Right atrium auricular region (tissue), 2 donors: ENCODE measurements at regions not wholly inside any gene's neighbourhood (a gene's known extent, or its start where the extent isn't known, plus 50 kb on each side); places are given as distances from the start of the nearest gene placed in this dataset.

Experiments
- DNase-seq: peaks from one replicate; pipeline ENCODE4 v3.0.0-alpha.2; 2019; ENCODE audit warnings: low spot score
- H3K27ac ChIP-seq, 2 donors: fragments of 200-600 bp; sonication (generic); 1 replicate in 1 of 2; 2 replicates in 1 of 2; pipeline ENCODE4 v1.5.1; 2016 to 2019
- H3K27me3 ChIP-seq, 2 donors: fragments of 200-600 bp; sonication (generic); one replicate each; pipeline versions ENCODE4 v1.5.1 to v1.6.0; 2017 to 2019
- H3K36me3 ChIP-seq: fragments of 200-600 bp; sonication (generic); one replicate; pipeline ENCODE4 v1.5.1; 2016
- H3K4me1 ChIP-seq, 2 donors: fragments of 200-600 bp; sonication (generic); one replicate each; pipeline versions ENCODE4 v1.5.1 to v1.6.0; 2017 to 2019
- H3K4me3 ChIP-seq, 2 donors: fragments of 200-600 bp; sonication (generic); 1 replicate in 1 of 2; 2 replicates in 1 of 2; pipeline ENCODE4 v1.5.1; 2017 to 2019; ENCODE audit warnings: mild to moderate bottlenecking in 1 of 2, moderate library complexity in 1 of 2
- H3K9me3 ChIP-seq, 2 donors: fragments of 200-600 bp; sonication (generic); one replicate each; pipeline ENCODE4 v1.5.1; 2019
- CTCF ChIP-seq, 2 donors: fragments of 200-600 bp; sonication (generic); IDR thresholded peaks; one replicate each; pipeline ENCODE4 v1.5.1; 2019; ENCODE audit warnings: antibody characterized with exemption in 2 of 2

GRCh38 chr12:84785281-84785680, 127.3 kb downstream of the SLC6A15 start:
- Histone ChIP-seq H3K4me1 (no peaks in the 10 kb centered on the region), H3K27me3 (no peaks in the 10 kb centered on the region), H3K36me3 (no peaks in the 10 kb centered on the region), H3K4me3 (no peak overlapping the region), H3K9me3 (no peaks in the 10 kb centered on the region), H3K27ac (no peak overlapping the region)
- DNase-seq: no peak
- TF ChIP-seq CTCF (IDR thresholded peaks at IDR 0.05): no peak

- no peak overlapping the region for H3K27ac ChIP-seq
- H3K4me1 ChIP-seq: no peaks in the 10 kb centered on the region
- no peaks in the 10 kb centered on the region for H3K9me3 ChIP-seq
- H3K4me3 ChIP-seq: no peak overlapping the region
- H3K27me3 ChIP-seq: no peaks in the 10 kb centered on the region
- no peaks in the 10 kb centered on the region for H3K36me3 ChIP-seq
- DNase-seq: no peak
- no peak for TF ChIP-seq CTCF (IDR thresholded peaks at IDR 0.05)
Measured at GRCh38 chr12:84779169-84779568, 133.4 kb downstream of the SLC6A15 start.

GRCh38 chr12:84772281-84772680, 140.3 kb downstream of the SLC6A15 start:
- H3K9me3 ChIP-seq: no peaks in the 10 kb centered on the region
- TF ChIP-seq CTCF (IDR thresholded peaks at IDR 0.05): no peak
- no peak for DNase-seq
- H3K4me1 ChIP-seq: no peaks in the 10 kb centered on the region
- H3K4me3 ChIP-seq: no peak overlapping the region
- H3K36me3 ChIP-seq: no peaks in the 10 kb centered on the region
- H3K27me3 ChIP-seq: no peaks in the 10 kb centered on the region
- H3K27ac ChIP-seq: no peak overlapping the region

GRCh38 chr12:84767079-84767478, 145.5 kb downstream of the SLC6A15 start:
- DNase-seq: no peak
- no peaks in the 10 kb centered on the region for H3K27me3 ChIP-seq
- no peaks in the 10 kb centered on the region for H3K9me3 ChIP-seq
- no peak for TF ChIP-seq CTCF (IDR thresholded peaks at IDR 0.05)
- H3K4me3 ChIP-seq: no peak overlapping the region
- H3K4me1 ChIP-seq: no peaks in the 10 kb centered on the region
- no peak overlapping the region for H3K27ac ChIP-seq
- no peaks in the 10 kb centered on the region for H3K36me3 ChIP-seq

GRCh38 chr12:84766375-84766774, 146.2 kb downstream of the SLC6A15 start:
- no peak overlapping the region for H3K4me3 ChIP-seq
- no peak for DNase-seq
- H3K36me3 ChIP-seq: no peaks in the 10 kb centered on the region

More at GRCh38 chr12:84766375-84766774, 146.2 kb downstream of the SLC6A15 start:
- no peak overlapping the region for H3K27ac ChIP-seq
- no peaks in the 10 kb centered on the region for H3K9me3 ChIP-seq
- no peaks in the 10 kb centered on the region for H3K4me1 ChIP-seq
- no peak for TF ChIP-seq CTCF (IDR thresholded peaks at IDR 0.05)
- no peaks in the 10 kb centered on the region for H3K27me3 ChIP-seq
